ENCODE measurements at regions not wholly inside any gene's neighbourhood (a gene's known extent, or its start where the extent isn't known, plus 50 kb on each side); places are given as distances from the start of the nearest gene placed in this dataset.

- Histone ChIP-seq H3K9me3 (no peaks in the 10 kb centered on the region), H3K27ac (no peak overlapping the region), H3K27me3 (no peaks in the 10 kb centered on the region), H3K4me1 (no peaks in the 10 kb centered on the region), H3K4me3 (no peak overlapping the region), H3K36me3 (no peaks in the 10 kb centered on the region)
- 59% methylated on average over 3 of the region's 3 CpGs for WGBS (ENCODE audit: insufficient coverage, low coverage, low lambda C conversion rate, missing lambda C conversion rate)
- DNase-seq (no peak), ATAC-seq (no peak)
- TF ChIP-seq, protein P1, sequence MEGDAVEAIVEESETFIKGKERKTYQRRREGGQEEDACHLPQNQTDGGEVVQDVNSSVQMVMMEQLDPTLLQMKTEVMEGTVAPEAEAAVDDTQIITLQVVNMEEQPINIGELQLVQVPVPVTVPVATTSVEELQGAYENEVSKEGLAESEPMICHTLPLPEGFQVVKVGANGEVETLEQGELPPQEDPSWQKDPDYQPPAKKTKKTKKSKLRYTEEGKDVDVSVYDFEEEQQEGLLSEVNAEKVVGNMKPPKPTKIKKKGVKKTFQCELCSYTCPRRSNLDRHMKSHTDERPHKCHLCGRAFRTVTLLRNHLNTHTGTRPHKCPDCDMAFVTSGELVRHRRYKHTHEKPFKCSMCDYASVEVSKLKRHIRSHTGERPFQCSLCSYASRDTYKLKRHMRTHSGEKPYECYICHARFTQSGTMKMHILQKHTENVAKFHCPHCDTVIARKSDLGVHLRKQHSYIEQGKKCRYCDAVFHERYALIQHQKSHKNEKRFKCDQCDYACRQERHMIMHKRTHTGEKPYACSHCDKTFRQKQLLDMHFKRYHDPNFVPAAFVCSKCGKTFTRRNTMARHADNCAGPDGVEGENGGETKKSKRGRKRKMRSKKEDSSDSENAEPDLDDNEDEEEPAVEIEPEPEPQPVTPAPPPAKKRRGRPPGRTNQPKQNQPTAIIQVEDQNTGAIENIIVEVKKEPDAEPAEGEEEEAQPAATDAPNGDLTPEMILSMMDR (IDR thresholded peaks at IDR 0.05), result no peak
- TF ChIP-seq POLR2A (IDR thresholded peaks at IDR 0.05), result no peak
- intact Hi-C loops (cut with DNase I), result no loop called here
These were observed 69.2 kb upstream of the GLI2 start for GRCh38 chr2:120666433-120666832.

GRCh38 chr2:120667981-120668380, 67.7 kb upstream of the GLI2 start:
- H3K27ac ChIP-seq, result no peak overlapping the region
- no peaks in the 10 kb centered on the region for H3K27me3 ChIP-seq
- no peaks in the 10 kb centered on the region for H3K4me1 ChIP-seq
- H3K9me3 ChIP-seq, result no peaks in the 10 kb centered on the region
- WGBS (ENCODE audit: insufficient coverage, low coverage, low lambda C conversion rate, missing lambda C conversion rate), result 100% methylated on average over 1 of the region's 2 CpGs
- intact Hi-C loops (cut with DNase I), result no loop called here
- H3K4me3 ChIP-seq, result no peak overlapping the region
- DNase-seq, result peak in 1 of 3 donors; percentile 12
- ATAC-seq, result no peak
- TF ChIP-seq, protein P1 (IDR thresholded peaks at IDR 0.05), result no peak
- no peak for TF ChIP-seq POLR2A (IDR thresholded peaks at IDR 0.05)
- H3K36me3 ChIP-seq, result no peaks in the 10 kb centered on the region

DNA sequence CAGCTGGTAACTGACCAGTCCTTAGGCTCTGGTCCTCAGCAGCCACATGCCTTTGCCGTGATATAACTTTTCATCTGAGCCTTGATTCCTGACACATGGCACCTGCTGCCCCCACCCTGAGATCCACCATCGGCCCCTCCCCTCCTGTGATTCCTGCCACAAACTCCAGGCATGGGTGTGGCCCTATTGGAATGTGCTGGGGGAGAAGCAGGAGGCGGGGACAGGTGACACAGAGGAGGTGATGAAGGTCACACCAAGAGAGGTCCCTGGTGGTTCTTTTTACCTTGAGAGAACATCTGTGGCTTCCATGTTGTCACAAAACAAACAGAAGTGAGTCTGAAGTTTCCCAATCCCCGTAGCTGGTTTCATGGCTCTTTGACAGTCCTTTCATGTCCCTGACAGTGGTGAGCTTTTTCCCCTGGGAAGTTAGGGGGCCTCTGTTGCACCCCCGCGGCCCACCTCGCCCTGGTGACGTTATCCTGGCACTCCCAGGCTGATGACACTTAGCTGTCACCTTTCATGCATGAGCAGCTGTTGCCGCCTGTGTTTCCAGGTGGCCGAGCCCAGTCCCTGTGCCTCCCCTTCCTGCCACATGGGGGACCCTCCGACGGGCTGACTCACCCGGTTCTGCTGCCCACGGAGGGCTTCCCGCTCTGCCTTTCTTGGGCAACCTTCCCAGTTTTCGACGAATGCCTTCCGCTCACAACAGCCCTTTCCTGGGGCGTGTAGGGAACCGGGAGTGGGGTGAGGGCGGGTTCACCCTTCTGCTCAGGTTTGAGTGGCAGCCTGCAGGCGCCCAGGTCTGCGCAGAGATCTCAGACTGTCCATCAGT, 66.3 kb upstream of the GLI2 start:
- ATAC-seq (peak; percentile 18 to 78 (median 30)), DNase-seq (peak in 1 of 3 donors; percentile 39)
- WGBS (ENCODE audit: insufficient coverage, low coverage, low lambda C conversion rate, missing lambda C conversion rate), result 22% methylated on average over 11 of the region's 23 CpGs
- TF ChIP-seq POLR2A (IDR thresholded peaks at IDR 0.05), result no peak
- TF ChIP-seq, protein P1 (IDR thresholded peaks at IDR 0.05), result peak in 3 of 4 donors; percentile 13 to 23 (median 16)
- H3K4me3 ChIP-seq, result no peak overlapping the region
- intact Hi-C loops (cut with DNase I), result no loop called here
- H3K9me3 ChIP-seq, result no peaks in the 10 kb centered on the region
- H3K27ac ChIP-seq, result no peak overlapping the region
- H3K4me1 ChIP-seq, result no peaks in the 10 kb centered on the region
- H3K27me3 ChIP-seq, result no peaks in the 10 kb centered on the region
- H3K36me3 ChIP-seq, result no peaks in the 10 kb centered on the region

DNA sequence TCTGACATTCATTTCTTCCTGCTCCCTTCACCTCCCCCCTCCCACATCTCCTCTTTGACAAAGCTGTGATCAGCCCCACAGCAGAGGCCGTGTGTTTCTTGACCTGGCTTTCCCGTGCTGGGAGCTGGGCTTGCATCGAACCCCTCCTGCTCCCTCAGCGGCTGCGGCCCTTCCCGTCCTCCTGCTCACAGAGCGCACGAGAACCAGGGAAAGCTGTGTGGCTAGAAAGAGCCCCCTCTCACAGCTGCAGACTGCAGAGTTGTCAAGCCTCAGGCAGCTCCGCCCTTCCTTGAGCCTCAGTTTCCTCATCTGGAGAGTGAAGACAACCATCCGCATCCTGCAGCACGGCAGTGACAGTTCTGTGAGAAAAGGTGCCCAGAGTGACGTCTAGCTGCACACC, 65.7 kb upstream of the GLI2 start:
- H3K36me3 ChIP-seq, result no peaks in the 10 kb centered on the region
- no peak overlapping the region for H3K27ac ChIP-seq
- no peaks in the 10 kb centered on the region for H3K27me3 ChIP-seq
- ATAC-seq (no peak), DNase-seq (peak in 1 of 3 donors; percentile 35)
- intact Hi-C loops (cut with DNase I), result loop anchor here in 1 of 2 donors (10.0 kb wide), 3 partner anchors 105 to 355 kb away; no protein-coding TSS in a partner anchor
- TF ChIP-seq, protein P1 (IDR thresholded peaks at IDR 0.05), result no peak
- TF ChIP-seq POLR2A (IDR thresholded peaks at IDR 0.05), result no peak
- no peaks in the 10 kb centered on the region for H3K4me1 ChIP-seq
- H3K4me3 ChIP-seq, result no peak overlapping the region
- 62% methylated on average over 11 of the region's 12 CpGs for WGBS (ENCODE audit: insufficient coverage, low coverage, low lambda C conversion rate, missing lambda C conversion rate)
- H3K9me3 ChIP-seq, result no peaks in the 10 kb centered on the region
